GM21723 (cell line): ENCODE measurements at regions not wholly inside any gene's neighbourhood (a gene's known extent, or its start where the extent isn't known, plus 50 kb on each side); places are given as distances from the start of the nearest gene placed in this dataset.
"Not testable (repeated sequence)": the region's sequence is repeated elsewhere in the genome, so short reads cannot be mapped to it uniquely, and the experiment has no call there.

Source experiments
- ATAC-seq: cut with Tn5 transposase; IDR thresholded peaks from one replicate; pipeline ENCODE4 v1.9.1; 2021; ENCODE audit warnings: mild to moderate bottlenecking, moderate library complexity; ENCODE audit not compliant: unreplicated experiment

GRCh38 chr14:98189511-98189910, 1082.5 kb downstream of the BCL11B start:
- ATAC-seq: no peak

GRCh38 chr14:98189944-98190343, 1082.1 kb downstream of the BCL11B start:
- ATAC-seq: no peak

GRCh38 chr14:98192946-98193345, 1079.1 kb downstream of the BCL11B start:
- no peak for ATAC-seq

GRCh38 chr14:98194821-98195220, 1077.2 kb downstream of the BCL11B start:
- ATAC-seq: no peak

- no peak for ATAC-seq
Observed at GRCh38 chr14:98195256-98195655, 1076.7 kb downstream of the BCL11B start.

GRCh38 chr14:98197933-98198332, 1074.1 kb downstream of the BCL11B start:
- ATAC-seq: no peak

GRCh38 chr14:98198385-98198784, 1073.6 kb downstream of the BCL11B start:
- no peak for ATAC-seq

GRCh38 chr14:98200601-98201000, 1071.4 kb downstream of the BCL11B start:
- no peak for ATAC-seq

- no peak for ATAC-seq
Observed at GRCh38 chr14:98203421-98203820, 1068.6 kb downstream of the BCL11B start.

- no peak for ATAC-seq
Observed at GRCh38 chr14:98204139-98204538, 1067.9 kb downstream of the BCL11B start.

- no peak for ATAC-seq
Observed at GRCh38 chr14:98207415-98207814, 1064.6 kb downstream of the BCL11B start.

GRCh38 chr14:98208211-98208611, 1063.8 kb downstream of the BCL11B start:
- ATAC-seq: no peak

GRCh38 chr14:98208943-98209342, 1063.1 kb downstream of the BCL11B start:
- no peak for ATAC-seq

GRCh38 chr14:98210045-98210672, 1061.8 kb downstream of the BCL11B start:
- no peak for ATAC-seq

GRCh38 chr14:98217530-98217929, 1054.5 kb downstream of the BCL11B start:
- ATAC-seq: no peak

GRCh38 chr14:98218218-98218617, 1053.8 kb downstream of the BCL11B start:
- ATAC-seq: no peak

- no peak for ATAC-seq
Observed at GRCh38 chr14:98219638-98220037, 1052.4 kb downstream of the BCL11B start.

- no peak for ATAC-seq
Observed at GRCh38 chr14:98223106-98223505, 1048.9 kb downstream of the BCL11B start.

GRCh38 chr14:98223710-98224109, 1048.3 kb downstream of the BCL11B start:
- ATAC-seq: not testable (repeated sequence)

GRCh38 chr14:98226411-98226810, 1045.6 kb downstream of the BCL11B start:
- no peak for ATAC-seq

- ATAC-seq: no peak
Observed at GRCh38 chr14:98227000-98227726, 1044.8 kb downstream of the BCL11B start.

GRCh38 chr14:98227727-98228111, 1044.3 kb downstream of the BCL11B start:
- no peak for ATAC-seq
